HS-27A (cell line): ENCODE measurements at regions not wholly inside any gene's neighbourhood (a gene's known extent, or its start where the extent isn't known, plus 50 kb on each side); places are given as distances from the start of the nearest gene placed in this dataset.
"Not testable (repeated sequence)": the region's sequence is repeated elsewhere in the genome, so short reads cannot be mapped to it uniquely, and the experiment has no call there.

Source experiments
- DNase-seq: peaks from one replicate; pipeline ENCODE4 v3.0.0-alpha.2; 2012; ENCODE audit warnings: low read depth, missing footprints

DNA sequence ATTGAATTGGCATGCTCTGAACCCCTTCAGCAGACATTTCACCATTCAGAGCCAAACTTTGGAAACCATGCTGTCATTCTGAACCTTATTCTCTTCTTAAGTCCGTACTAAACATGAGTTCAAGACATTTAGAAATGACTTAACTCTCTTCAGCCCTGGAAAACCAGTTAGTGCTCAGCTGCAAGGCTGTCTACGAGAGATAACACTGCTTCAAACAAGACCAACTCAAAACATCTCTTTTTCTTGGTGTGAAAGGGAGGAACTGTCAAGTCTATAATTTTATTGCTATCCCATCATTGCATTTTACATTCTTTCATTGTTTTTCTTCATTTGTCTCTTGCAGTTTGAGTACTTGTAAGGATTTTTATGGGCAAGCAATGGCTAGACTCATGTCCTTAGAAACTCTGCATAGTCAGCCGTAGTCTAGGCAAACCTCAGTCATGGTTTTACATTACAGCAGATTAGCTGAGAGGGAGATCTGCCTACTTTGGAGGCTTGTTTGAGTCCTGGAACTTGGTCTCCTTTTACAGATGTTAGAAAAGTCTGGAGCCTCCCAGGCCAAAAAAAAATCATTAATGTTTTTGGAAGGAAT, 120.6 kb upstream of the JADE1 start:
- no peak for DNase-seq

DNA sequence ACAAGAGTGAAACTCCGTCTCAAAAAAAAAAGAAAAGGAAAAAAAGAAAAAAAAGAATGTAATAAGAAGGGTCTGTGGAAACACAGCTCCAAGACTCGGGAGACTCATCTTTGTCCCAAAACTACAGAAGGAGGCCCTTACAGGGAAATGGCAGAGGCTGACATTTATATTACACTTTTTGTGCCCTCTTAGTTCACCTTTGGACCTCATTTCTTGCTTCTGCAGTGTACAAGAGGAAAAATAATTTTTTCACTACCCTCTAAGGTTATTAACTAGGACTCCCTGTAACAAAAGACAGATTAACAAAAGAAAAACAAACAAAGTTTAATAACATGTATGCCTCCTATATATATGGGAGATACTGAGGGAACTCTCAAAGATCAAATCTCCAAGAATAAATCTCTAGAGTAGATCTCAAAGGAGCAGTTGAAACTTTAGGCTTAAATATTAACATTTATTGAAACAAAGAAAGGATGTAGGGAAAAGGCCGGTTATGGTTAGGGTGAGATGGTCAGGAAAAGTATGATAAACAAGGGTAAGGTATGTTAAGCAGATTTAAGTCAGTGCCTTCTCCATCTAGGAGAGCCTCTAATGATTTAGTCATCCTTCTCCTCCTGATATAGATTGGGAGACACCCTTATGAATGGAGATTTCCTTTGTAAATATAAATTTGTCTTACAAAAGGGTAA, 121.3 kb upstream of the JADE1 start:
- DNase-seq: no peak

DNA sequence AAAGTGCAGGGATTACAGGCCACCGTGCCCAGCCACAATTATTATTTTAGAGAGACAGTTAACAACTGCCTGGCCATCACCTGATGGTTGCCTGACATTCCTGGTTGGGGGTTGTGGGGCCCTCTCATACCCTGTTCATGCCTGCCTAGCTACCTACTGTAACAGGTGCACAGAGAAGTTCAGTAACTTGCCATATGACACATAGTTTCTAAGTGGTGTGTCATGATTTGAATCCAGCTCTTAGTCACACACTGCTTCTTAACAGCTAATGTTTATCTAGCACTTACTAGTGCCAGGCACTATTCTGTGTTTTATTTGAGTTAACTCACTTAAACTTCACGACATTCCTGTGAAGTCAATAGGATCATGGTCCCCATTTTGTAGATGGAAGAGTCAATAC, 122.7 kb upstream of the JADE1 start:
- no peak for DNase-seq

DNA sequence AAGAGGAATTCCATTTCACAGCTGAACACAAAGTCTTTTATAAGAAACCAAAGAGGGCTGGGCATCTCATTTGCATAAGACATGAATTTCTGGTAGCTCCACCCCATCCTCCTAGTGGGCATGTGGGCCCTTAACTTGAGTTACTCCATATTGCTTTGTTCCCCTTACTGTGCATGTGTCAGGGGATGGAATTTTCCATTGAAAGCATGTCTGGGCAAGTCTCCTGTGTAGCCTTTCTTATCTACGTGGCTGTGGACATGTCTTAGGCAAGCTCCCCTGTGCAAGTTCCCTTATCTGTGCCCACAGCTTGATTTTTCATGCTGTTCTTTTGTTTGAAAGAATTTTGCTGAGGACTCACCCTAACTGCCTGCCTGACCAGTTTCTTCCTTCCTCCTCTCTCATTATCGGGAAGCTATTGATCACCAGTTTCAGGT, 123.5 kb upstream of the JADE1 start:
- DNase-seq: no peak

DNA sequence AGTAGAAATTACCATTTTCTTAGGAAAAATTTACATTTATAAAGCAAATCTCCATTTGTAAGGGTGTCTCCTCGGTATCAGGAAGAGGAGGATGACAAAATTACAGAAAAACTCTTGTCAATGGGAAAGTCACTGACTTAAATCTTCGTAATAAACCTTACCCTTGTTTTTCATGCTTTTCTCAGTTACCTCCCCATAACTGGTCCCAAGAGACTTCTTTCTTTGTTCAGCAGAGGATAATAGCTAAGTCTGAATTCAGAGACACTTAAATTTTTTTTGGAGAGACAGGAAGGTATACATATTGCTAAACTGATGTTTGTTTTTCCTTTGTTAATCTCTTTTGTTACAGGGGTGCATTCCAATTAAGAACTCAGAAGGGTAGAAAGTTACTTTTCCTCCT, 125.5 kb upstream of the JADE1 start:
- no peak for DNase-seq

DNA sequence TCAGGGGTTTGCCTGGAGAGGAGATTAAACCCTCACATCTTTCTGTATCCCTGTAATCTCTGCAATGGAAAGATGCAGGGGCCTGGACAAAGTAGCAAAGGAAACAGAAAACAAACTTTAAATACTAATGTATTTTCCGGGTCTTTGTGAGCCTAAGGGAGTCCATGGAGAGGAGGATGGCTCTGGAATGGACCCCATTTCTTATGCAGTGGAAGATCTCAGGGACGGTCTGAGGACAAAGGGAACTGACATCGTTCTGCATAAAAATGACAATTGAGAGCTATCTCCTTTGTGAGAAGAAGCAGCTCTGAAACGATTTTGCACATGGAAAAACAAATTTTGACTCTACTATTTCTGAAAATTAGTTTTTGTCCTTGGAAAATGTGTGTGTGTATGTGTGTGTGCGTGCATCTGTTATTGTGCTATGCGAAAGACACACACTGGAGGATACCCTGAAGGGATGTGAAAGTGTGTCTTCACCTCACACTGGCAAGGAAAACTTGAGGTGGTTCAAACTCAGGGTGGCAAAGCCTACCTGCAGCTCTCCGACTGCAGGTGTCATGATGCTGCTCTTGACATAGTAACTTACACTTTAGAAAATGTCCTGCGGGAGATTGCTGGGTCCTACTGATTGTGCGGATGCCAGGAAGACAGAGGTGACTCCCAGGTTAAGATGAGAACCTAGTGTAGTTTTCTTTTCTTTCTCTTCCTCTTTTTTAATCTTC, 126.4 kb upstream of the JADE1 start:
- DNase-seq: no peak

DNA sequence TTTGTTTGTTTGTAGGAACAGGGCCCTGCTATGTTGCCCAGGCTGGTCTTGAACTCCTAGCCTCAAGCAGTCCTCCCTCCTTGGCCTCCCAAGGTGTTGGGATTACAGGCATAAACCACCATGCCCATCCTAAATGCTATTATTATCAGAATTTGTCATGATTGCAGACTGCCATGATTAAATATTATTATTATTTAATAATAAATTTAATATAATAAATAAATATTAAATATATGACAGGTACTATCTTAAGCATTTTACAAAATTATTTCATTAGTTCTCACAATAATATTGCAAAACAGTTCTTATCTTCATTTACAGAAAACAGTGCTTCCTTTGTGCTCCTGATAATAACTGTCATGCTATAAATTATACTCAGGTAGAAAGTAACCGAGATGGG, 133.4 kb upstream of the JADE1 start:
- DNase-seq: no peak

DNA sequence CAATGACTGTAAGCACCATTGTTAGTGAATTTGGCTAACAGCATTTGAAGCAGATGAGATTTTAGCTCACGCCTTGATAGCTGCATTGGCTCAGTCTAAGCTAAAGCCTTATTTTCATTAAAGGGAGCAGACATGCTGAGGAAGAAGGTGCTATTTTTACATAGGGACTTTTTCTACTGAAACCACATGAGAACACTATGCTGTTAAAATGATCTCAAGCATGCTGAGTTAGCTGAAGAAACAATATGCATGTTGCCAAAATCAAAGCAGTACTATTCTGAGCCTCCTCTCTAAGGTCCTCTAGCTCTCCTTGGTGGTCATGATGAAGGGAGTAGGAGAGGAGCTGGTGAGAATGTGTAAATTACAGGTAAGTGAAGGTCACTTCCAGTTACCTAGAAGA, 134.4 kb upstream of the JADE1 start:
- no peak for DNase-seq

DNA sequence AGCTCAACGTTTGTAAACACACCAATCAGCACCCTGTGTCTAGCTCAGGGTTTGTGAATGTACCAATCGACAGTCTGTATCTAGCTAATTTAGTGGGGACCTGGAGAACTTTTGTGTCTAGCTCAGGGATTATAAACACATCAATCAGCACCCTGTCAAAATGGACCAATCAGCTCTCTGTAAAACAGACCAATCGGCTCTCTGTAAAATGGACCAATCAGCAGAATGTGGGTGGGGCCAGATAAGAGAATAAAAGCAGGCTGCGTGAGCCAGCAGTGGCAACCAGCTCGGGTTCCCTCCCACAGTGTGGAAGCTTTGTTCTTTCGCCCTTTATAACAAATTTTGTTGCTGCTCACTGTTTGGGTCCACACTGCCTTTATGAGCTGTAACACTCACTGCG, 136.3 kb upstream of the JADE1 start:
- DNase-seq: not testable (repeated sequence)

DNA sequence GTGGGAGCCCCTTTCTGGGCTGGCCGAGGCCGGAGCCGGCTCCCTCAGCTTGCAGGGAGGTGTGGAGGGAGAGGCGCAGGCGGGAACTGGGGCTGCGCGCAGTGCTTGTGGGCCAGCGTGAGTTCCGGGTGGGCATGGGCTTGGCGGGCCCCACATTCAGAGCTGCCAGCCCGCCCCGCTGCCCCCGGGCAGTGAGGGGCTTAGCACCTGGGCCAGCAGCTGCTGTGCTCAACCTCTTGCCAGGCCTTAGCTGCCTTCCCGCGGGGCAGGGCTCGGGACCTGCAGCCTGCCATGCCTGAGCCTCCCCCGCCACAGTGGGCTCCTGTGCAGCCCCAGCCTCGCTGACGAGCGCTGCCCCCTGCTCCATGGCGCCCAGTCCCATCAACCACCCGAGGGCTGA, 136.9 kb upstream of the JADE1 start:
- DNase-seq: not testable (repeated sequence)

DNA sequence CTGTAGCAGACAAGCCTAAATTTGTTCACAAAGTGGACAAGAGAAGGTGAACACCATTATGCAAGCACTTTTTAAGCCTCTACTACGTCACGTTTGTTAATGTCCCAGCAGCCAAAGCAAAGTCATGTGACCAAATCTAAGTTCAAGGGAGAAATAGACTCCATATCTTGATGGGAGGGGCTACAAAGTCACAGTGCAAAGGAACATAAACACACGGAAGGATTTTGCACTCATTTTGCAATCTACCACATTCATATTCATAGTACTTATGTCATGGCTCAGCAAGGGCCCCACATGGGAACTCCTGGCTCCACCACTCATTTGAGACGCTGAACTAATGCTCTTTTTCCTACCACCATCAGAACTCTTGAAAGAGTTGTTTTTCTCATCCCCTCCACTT, 139.0 kb upstream of the JADE1 start:
- no peak for DNase-seq

DNA sequence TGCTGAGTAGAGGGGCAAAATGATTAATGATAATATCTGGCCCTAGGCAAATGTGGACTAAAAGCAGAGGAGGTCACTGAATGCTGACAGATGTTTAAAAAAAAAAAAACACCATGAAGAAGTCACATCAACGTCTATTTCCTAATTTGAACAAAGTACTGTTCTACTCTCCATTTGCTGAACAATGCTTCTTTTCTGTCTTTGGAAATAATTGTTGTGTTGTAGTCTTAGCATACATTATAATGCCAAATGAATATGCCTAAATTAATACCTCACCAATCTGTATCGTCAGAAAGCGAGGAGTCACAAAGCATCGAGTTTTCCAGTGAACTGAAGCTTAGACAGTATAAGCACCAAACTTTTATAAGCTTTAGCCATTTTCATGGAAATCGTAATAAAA, 140.9 kb upstream of the JADE1 start:
- DNase-seq: no peak

DNA sequence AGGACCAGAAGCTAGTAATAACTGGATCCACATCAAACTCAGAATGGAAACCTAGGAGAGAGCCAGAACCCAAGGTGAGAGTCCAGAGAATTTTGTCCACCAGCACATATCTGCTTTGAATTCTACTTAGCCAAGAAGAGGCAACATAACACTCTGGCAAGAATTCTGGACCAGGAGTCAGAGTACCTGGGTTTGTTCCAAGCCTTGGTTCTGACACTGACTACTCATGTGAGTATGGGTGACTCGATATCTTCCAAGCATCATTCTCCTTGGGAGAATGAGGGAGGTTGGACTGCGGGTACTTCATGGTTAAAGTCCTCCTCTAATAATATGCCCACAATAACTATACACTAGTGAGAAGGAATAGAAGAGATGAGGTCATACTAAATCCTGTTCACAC, 144.0 kb upstream of the JADE1 start:
- DNase-seq: no peak

DNA sequence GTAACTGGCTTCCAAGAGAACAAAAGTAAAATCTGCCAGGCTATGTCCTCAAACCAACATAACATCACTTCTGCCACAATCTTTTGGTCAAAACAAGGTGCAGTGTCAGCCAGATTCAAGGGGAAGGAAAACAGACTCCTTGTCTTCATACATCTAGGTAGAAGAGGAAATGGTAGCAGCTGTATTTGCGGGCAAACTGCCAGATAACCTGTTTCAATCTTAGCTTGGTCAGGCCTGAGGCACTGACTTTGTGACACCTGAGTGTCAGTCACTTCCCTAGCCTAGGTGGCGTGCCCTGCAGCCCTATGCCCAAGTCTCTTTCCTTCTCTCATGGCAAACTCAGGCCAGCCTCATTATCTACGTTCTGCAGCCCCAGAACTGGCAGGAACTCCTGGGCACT, 146.2 kb upstream of the JADE1 start:
- DNase-seq: no peak

DNA sequence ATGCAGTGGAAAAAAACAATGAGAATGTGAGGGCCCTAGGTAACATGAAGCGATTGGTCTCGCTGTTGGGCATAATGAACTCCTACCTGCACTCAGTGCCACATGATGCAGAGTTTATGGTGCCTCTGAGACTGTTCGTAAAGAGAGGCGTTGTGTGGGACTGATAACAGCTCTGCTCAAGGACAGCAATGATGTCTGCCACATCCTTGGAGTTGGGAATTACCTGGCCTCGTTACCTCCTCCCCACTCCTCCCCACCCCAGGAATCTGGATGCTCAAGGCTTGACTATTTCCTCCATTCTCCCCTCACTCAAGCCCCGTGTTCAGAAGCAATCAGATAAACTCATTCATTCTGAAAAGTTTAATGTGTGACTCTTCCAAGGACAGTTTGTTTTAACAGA, 148.0 kb upstream of the JADE1 start:
- no peak for DNase-seq

DNA sequence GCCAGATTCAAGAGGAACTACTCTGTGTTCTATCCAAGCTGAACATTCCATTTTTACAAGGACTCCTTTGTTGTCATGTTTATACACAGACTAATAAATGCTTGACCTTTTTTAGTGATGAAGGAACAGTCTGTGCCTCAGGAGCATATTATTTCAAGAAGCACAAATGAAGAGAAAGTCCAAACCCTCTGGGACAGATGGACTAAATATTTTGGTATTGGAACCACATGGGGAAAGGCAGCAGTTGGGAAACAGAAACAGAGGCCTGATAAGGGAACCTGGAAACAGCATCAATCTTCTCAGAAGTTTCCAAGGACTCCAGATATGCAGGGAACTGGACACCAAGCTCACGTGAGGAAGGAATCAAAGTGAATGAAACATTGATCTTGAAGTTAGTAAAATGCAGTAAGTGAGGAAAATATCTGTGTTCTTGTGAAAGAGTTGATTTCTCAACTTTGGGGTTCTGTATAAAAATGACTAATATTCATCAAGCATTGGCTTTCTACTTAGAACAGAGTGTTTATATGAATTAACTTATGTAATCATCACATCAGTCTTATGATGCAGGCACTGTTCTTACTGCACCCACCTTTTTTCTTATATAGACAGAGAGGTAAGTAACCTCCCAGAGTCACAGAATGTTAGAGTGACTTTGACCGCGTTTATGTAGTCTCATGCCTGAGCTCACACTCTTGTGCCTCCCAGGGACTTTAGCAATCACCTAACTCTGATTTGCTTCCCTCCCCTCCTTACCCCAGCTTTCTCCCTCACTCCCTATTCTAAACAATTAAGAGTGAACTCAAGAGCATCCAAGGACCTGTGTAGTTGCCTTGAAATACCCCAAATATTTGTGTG, 148.9 kb upstream of the JADE1 start:
- no peak for DNase-seq

DNA sequence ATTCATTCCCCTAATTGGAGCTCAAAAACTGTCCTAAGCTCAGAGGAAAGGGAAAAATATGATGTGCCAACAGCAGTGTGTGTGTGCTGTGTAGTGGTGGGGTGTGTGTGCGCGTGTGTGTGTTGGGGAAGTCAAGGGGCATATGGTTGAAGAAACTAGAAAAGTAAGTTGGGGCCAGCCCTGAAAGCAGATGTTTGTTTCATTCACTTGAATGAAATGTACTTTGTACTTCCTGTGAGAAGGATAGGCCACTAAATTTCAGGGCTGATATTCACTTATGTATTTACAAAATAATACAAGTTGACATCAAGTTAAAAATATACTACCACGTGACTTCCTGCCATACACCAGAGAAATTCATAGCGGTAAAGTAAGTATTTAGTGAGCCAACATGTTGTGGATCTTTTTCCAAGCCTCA, 151.3 kb upstream of the JADE1 start:
- no peak for DNase-seq

DNA sequence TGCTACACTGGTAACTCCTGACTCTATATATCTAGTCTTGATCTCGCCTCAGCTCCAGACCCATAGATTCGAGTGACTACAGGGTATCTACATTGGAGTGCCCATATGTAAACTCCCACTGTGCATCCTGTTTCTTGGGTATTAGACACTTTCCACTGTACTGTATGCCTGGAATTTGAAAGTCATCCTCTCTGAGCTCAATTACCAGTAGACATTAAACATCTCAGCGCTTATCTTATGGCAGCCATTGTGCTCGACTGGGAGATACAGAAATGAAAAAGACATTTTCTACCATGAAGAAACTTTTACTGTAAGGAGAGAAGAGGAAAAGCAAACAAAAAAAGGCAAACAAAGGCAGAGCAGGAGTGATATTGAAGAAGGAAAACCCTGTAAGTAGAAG, 151.9 kb upstream of the JADE1 start:
- no peak for DNase-seq

DNA sequence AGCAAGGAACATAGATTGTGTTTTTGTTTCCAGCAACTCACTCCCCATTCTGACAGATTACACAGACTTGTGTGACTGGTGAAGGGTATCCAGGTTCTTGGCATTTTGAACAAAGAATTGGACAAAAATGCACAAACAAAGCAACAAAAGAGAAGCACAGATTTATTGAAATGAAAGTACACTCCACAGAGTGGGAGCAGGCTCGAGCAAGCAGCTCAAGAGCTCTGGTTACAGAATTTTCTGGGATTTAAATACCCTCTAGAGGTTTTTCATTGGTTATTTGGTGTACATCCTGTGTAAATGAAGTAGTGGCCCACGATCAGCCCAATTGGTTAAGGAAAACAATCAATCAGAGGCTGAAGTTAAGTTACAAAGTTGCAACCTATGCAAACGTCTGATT, 155.0 kb upstream of the JADE1 start:
- no peak for DNase-seq

DNA sequence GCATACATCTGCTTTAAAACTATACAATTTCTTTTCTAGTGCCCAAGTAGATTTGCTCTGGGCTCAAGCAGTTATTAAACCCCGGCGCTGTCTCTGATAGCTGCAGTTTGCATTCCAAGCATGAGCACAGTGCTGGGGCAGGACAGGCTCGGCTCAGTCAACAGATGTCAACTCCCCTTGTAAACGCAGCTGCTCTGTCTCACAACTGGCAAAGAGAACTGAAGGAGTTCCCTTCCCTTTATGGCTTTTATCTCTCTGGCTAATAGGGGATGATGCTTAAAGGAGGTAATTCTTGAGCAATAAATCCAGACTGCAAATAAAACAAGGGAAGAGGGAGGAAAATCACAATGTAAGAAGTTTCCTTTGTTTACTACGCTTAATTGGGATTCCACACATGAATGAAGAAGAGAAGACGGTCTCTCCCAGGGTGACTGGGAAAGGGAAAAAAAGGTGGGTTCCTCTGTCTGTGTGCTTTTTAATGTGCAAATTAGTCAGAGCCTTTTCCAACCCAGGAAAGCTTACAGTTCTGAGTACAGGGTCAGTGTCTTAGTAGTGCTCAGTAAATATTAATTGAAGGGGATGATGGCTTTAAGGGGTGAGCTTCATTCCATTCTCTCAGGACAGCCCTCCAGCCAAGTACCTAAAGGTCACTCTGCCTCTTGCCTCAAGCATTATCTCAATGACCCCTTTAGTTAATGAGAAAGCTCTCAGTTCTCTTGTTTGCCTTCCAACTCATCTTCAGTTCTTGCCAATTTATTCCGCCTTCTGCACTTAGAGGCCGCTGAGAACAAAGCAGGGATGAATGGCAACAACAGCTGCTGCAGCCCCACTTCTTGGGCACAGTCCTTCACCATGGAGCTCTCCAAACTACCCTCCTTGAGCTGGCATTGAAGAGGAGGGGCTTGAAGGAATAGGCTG, 155.7 kb upstream of the JADE1 start:
- DNase-seq: no peak

DNA sequence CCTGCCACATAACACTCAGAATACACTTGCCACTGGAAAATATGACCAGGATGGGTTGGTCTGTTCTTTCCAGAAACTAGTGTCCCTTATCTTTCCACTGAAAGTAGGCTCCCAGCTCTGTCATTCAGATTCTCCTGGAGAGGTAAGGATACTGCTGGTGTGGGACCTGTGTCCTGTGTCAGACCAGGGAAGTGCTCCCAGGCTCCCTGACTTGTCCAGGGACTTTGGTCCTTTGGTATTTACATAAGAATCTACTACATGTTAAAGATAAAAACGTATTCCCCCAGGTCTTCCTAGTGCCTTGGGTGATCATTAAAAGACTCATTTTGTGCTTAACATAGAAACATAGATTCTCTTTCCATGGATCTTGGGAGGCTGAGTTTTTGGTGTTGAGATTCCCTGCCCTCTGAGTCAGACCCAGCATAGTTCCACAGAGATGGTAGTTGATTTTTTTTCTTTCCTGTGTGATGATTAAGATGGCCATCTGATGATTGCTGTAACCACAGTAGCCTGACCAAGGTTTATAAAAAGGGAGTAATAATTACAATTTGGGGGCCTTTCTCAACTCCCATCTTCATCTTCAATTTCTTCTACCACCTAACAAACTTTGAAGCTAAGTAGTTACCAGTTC, 159.8 kb upstream of the JADE1 start:
- DNase-seq: peak; percentile 22
